HL-60 (cell line): ENCODE measurements at regions not wholly inside any gene's neighbourhood (a gene's known extent, or its start where the extent isn't known, plus 50 kb on each side); places are given as distances from the start of the nearest gene placed in this dataset.
"Not testable (repeated sequence)": the region's sequence is repeated elsewhere in the genome, so short reads cannot be mapped to it uniquely, and the experiment has no call there.

Source experiments
- DNase-seq, 2 experiments: peaks; one replicate each; pipeline ENCODE4 v3.0.0-alpha.2; 2010 to 2020; ENCODE audit warnings: low read depth in 1 of 2, low spot score in 1 of 2
- H3K27ac ChIP-seq: fragments of 250-450 bp; sonication (Bioruptor Pico); replicated peaks from 2 replicates; pipeline ENCODE4 v1.5.1; 2020; ENCODE audit warnings: mild to moderate bottlenecking, moderate library complexity
- H3K27me3 ChIP-seq: fragments of 250-450 bp; sonication (Bioruptor Pico); 2 replicates; pipeline ENCODE4 v1.5.1; 2021; ENCODE audit warnings: mild to moderate bottlenecking, moderate library complexity; ENCODE audit not compliant: insufficient read depth, poor library complexity, severe bottlenecking
- H3K4me3 ChIP-seq: replicated peaks from 2 replicates; pipeline ENCODE4 v1.5.1; 2011; ENCODE audit warnings: mild to moderate bottlenecking, control low read depth, low read length; ENCODE audit not compliant: insufficient read depth
- CTCF ChIP-seq: IDR thresholded peaks from one replicate; pipeline ENCODE4 v1.5.1; 2011; ENCODE audit warnings: low read length, control low read depth, inconsistent platforms; ENCODE audit not compliant: insufficient read depth
- GABPA ChIP-seq: IDR thresholded peaks from 2 replicates; pipeline ENCODE4 v1.6.1; 2012; ENCODE audit warnings: low read depth
- POLR2AphosphoS5 ChIP-seq: IDR thresholded peaks from 2 replicates; pipeline ENCODE4 v1.6.1; 2012; ENCODE audit warnings: low read depth
- SPI1 ChIP-seq: IDR thresholded peaks from 2 replicates; pipeline ENCODE4 v1.6.1; 2012; ENCODE audit warnings: low read depth, mild to moderate bottlenecking, borderline replicate concordance
- TF ChIP-seq, protein P1 (sequence below): IDR thresholded peaks from 2 replicates; pipeline ENCODE4 v1.6.1; 2012; ENCODE audit warnings: low read depth; ENCODE audit not compliant: insufficient replicate concordance

DNA sequence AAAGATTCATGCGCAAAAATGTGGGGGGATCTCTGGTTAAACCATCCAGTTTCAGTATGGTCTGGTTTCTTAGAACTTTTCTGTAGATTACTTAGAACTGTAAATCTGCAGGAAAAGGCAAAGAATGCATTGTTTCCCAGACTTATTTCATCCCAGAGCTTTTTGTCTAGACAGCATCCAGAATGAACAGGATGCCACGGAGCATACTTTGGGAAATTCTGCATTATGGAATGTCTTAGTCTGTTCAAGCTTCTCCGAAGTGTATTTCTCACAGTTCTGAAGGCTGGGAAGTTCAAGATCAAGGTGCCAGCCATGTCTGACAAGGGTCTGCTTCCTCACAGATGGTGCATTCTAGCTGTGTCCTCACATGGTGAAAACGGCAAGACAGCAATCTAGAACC is 136.3 kb downstream of the INHBA start:
- H3K27me3 ChIP-seq: no peaks in the 10 kb centered on the region
- no peak overlapping the region for H3K27ac ChIP-seq
- DNase-seq: no peak
- TF ChIP-seq, protein P1, sequence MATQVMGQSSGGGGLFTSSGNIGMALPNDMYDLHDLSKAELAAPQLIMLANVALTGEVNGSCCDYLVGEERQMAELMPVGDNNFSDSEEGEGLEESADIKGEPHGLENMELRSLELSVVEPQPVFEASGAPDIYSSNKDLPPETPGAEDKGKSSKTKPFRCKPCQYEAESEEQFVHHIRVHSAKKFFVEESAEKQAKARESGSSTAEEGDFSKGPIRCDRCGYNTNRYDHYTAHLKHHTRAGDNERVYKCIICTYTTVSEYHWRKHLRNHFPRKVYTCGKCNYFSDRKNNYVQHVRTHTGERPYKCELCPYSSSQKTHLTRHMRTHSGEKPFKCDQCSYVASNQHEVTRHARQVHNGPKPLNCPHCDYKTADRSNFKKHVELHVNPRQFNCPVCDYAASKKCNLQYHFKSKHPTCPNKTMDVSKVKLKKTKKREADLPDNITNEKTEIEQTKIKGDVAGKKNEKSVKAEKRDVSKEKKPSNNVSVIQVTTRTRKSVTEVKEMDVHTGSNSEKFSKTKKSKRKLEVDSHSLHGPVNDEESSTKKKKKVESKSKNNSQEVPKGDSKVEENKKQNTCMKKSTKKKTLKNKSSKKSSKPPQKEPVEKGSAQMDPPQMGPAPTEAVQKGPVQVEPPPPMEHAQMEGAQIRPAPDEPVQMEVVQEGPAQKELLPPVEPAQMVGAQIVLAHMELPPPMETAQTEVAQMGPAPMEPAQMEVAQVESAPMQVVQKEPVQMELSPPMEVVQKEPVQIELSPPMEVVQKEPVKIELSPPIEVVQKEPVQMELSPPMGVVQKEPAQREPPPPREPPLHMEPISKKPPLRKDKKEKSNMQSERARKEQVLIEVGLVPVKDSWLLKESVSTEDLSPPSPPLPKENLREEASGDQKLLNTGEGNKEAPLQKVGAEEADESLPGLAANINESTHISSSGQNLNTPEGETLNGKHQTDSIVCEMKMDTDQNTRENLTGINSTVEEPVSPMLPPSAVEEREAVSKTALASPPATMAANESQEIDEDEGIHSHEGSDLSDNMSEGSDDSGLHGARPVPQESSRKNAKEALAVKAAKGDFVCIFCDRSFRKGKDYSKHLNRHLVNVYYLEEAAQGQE: no peak
- TF ChIP-seq SPI1 (no peak), GABPA (no peak), CTCF (no peak), POLR2AphosphoS5 (no peak)
- no peak overlapping the region for H3K4me3 ChIP-seq

DNA sequence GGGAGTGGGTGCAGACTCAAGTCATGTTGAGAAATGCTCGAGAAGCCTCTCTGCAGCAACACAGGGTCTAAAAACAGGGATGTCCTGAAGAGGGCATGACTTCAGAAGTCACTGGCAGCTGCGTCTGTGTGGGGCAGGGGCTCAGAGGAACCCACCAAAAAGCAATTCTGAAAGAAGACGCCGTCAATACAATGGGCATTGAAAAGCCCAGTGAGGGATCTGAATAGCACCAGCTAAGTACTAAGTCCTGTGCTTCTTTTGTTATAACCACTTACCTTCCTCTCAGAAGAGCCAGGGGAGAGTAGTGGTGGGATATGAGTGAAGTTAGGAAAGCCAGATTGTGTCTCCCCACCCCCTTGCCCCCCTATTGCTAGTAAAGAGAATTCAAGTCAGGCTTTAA is 137.2 kb downstream of the INHBA start:
- no peak for DNase-seq
- no peak for TF ChIP-seq POLR2AphosphoS5
- TF ChIP-seq GABPA: no peak
- no peak for TF ChIP-seq SPI1
- TF ChIP-seq, protein P1: no peak
- TF ChIP-seq CTCF: no peak
- no peaks in the 10 kb centered on the region for H3K27me3 ChIP-seq
- no peak overlapping the region for H3K27ac ChIP-seq
- no peak overlapping the region for H3K4me3 ChIP-seq

GRCh38 chr7:41559426-41559825 is 143.5 kb downstream of the INHBA start:
- TF ChIP-seq SPI1 (no peak), CTCF (no peak), GABPA (no peak)
- Histone ChIP-seq H3K27ac (no peak overlapping the region), H3K27me3 (no peaks in the 10 kb centered on the region), H3K4me3 (no peak overlapping the region)
- no peak for DNase-seq

- Histone ChIP-seq H3K27ac (no peak overlapping the region), H3K4me3 (no peak overlapping the region), H3K27me3 (no peaks in the 10 kb centered on the region)
- TF ChIP-seq CTCF (no peak), POLR2AphosphoS5 (no peak), SPI1 (no peak), GABPA (no peak)
- TF ChIP-seq, protein P1: no peak
- no peak for DNase-seq
These were observed 148.4 kb downstream of the INHBA start for GRCh38 chr7:41554481-41554880.

- not testable (repeated sequence) for H3K4me3 ChIP-seq, DNase-seq, H3K27me3 ChIP-seq, H3K27ac ChIP-seq
These were observed 152.8 kb downstream of the INHBA start for GRCh38 chr7:41550046-41550445.
